IMR-90 (cell line): ENCODE measurements at regions not wholly inside any gene's neighbourhood (a gene's known extent, or its start where the extent isn't known, plus 50 kb on each side); places are given as distances from the start of the nearest gene placed in this dataset.

ENCODE experiments used
- ATAC-seq: fragments of 200-7000 bp; cut with Tn5 transposase; 2 replicates; pipeline ENCODE4 v1.9.1; 2020; ENCODE audit warnings: low read depth, mild to moderate bottlenecking, moderate library complexity
- BruUV-seq: library from RNA; stranded (reverse); fragments of 400-500 nt; replicated peaks from 2 replicates; lab custom pipeline; 2021; lab: Mats Ljungman, UMichigan
- CTCF ChIA-PET: fragments of 300-600 bp; formaldehyde crosslinking; extraction: SDS; loops from one replicate; lab custom pipeline; 2021; ENCODE audit warnings: antibody characterized with exemption; lab: Yijun Ruan, JAX
- POLR2A ChIA-PET: fragments of 300-600 bp; sonication (Branson Sonifier 250); formaldehyde crosslinking; loops from one replicate; lab custom pipeline; 2022; ENCODE audit warnings: antibody characterized with exemption; ENCODE audit not compliant: unreplicated experiment; lab: Charles Lee
- DNase-seq: peaks from one replicate; pipeline ENCODE4 v3.0.0; 2013
- H2AFZ ChIP-seq: replicated peaks from 2 replicates; pipeline ENCODE3; 2013; ENCODE audit warnings: low read length, mild to moderate bottlenecking; ENCODE audit not compliant: poor library complexity
- H2AK5ac ChIP-seq: 2 replicates; pipeline ENCODE4 v1.6.1; 2013; ENCODE audit warnings: low read depth, low read length, inconsistent platforms
- H2AK9ac ChIP-seq: replicated peaks from 2 replicates; pipeline ENCODE3; 2013; ENCODE audit warnings: mild to moderate bottlenecking, low read depth, low read length, moderate library complexity; ENCODE audit not compliant: poor library complexity
- H2BK120ac ChIP-seq: 2 replicates; pipeline ENCODE4 v1.6.1; 2013; ENCODE audit warnings: low read depth, low read length, inconsistent platforms
- H2BK15ac ChIP-seq: 3 replicates; pipeline ENCODE4 v1.6.1; 2013; ENCODE audit warnings: low read depth, low read length, inconsistent platforms
- H2BK20ac ChIP-seq: 2 replicates; pipeline ENCODE4 v1.6.1; 2013; ENCODE audit warnings: low read depth, mild to moderate bottlenecking, inconsistent platforms, low read length, moderate library complexity
- H2BK5ac ChIP-seq: 2 replicates; pipeline ENCODE4 v1.6.1; 2013; ENCODE audit warnings: mild to moderate bottlenecking, low read depth, low read length, inconsistent platforms; ENCODE audit not compliant: poor library complexity, severe bottlenecking
- H3K14ac ChIP-seq: replicated peaks from 2 replicates; pipeline ENCODE4 v1.6.1; 2013; ENCODE audit warnings: low read depth, low read length, inconsistent platforms
- H3K18ac ChIP-seq: 2 replicates; pipeline ENCODE4 v1.6.1; 2013; ENCODE audit warnings: low read depth, low read length, control low read depth
- H3K23ac ChIP-seq: 2 replicates; pipeline ENCODE4 v1.6.1; 2013; ENCODE audit warnings: low read depth, low read length, inconsistent platforms
- H3K27ac ChIP-seq: 2 replicates; pipeline ENCODE4 v1.5.1; 2013; ENCODE audit warnings: mild to moderate bottlenecking, control low read depth, low read length; ENCODE audit not compliant: insufficient read depth
- H3K27me3 ChIP-seq: 2 replicates; pipeline ENCODE4 v1.6.1; 2013; ENCODE audit warnings: low read length; ENCODE audit not compliant: control insufficient read depth, insufficient read depth
- H3K36me3 ChIP-seq: 2 replicates; pipeline ENCODE4 v1.6.1; 2013; ENCODE audit warnings: low read length, mixed read lengths; ENCODE audit not compliant: control insufficient read depth, insufficient read depth
- H3K4ac ChIP-seq: 2 replicates; pipeline ENCODE4 v1.6.1; 2013; ENCODE audit warnings: low read depth, low read length, inconsistent platforms
- H3K4me1 ChIP-seq: 2 replicates; pipeline ENCODE4 v1.6.1; 2013; ENCODE audit warnings: low read length, mixed read lengths; ENCODE audit not compliant: control insufficient read depth, insufficient read depth
- H3K4me2 ChIP-seq: 2 replicates; pipeline ENCODE4 v1.6.1; 2013; ENCODE audit warnings: low read depth, mild to moderate bottlenecking, control low read depth, low read length, moderate library complexity
- H3K4me3 ChIP-seq: 2 replicates; pipeline ENCODE4 v1.5.1; 2013; ENCODE audit warnings: low read depth, mild to moderate bottlenecking, control low read depth, low read length, moderate library complexity; ENCODE audit not compliant: insufficient read depth
- H3K56ac ChIP-seq: 2 replicates; pipeline ENCODE4 v1.6.1; 2013; ENCODE audit warnings: low read length, inconsistent platforms; ENCODE audit not compliant: insufficient read depth; ENCODE audit errors: extremely low read depth
- H3K79me1 ChIP-seq, 2 experiments: 2 replicates each; pipeline ENCODE4 v1.6.1; 2013; ENCODE audit warnings: low read length in 2 of 2, inconsistent platforms in 1 of 2, low read depth in 1 of 2
- H3K9ac ChIP-seq: 2 replicates; pipeline ENCODE4 v1.6.1; 2013; ENCODE audit warnings: low read depth, low read length, control low read depth
- H3K9me1 ChIP-seq: 2 replicates; pipeline ENCODE4 v1.6.1; 2013; ENCODE audit warnings: low read length, inconsistent platforms; ENCODE audit not compliant: insufficient read depth
- H3K9me3 ChIP-seq: 2 replicates; pipeline ENCODE4 v1.6.1; 2013; ENCODE audit warnings: low read length; ENCODE audit not compliant: control insufficient read depth, insufficient read depth
- H4K20me1 ChIP-seq: 2 replicates; pipeline ENCODE4 v1.6.1; 2013; ENCODE audit warnings: low read length, inconsistent platforms; ENCODE audit not compliant: insufficient read depth
- H4K5ac ChIP-seq: 2 replicates; pipeline ENCODE4 v1.6.1; 2013; ENCODE audit warnings: mild to moderate bottlenecking, low read depth, low read length, control low read depth
- H4K8ac ChIP-seq, 2 experiments: 2 replicates each; pipeline ENCODE4 v1.6.1; 2013; ENCODE audit warnings: low read depth in 2 of 2, low read length in 2 of 2, control low read depth in 1 of 2, inconsistent platforms in 1 of 2
- H4K91ac ChIP-seq: 2 replicates; pipeline ENCODE4 v1.6.1; 2013; ENCODE audit warnings: low read depth, low read length, inconsistent platforms; ENCODE audit not compliant: insufficient read depth
- BHLHE40 ChIP-seq: fragments of 150-350 bp; IDR thresholded peaks from 2 replicates; pipeline ENCODE4 v1.6.1; 2016; ENCODE audit warnings: mild to moderate bottlenecking, low read depth, low read length
- CEBPB ChIP-seq: IDR thresholded peaks from 2 replicates; pipeline ENCODE4 v1.6.1; 2012; ENCODE audit warnings: low read depth, low read length, improper control_type of control experiment
- CHD1 ChIP-seq: IDR thresholded peaks from 2 replicates; pipeline ENCODE4 v1.6.1; 2012; ENCODE audit warnings: low read depth, low read length, improper control_type of control experiment
- FOS ChIP-seq: fragments of 150-350 bp; IDR thresholded peaks from 2 replicates; pipeline ENCODE4 v1.6.1; 2016; ENCODE audit warnings: low read depth, low read length
- MAFK ChIP-seq: IDR thresholded peaks from 2 replicates; pipeline ENCODE4 v1.6.1; 2012; ENCODE audit warnings: low read depth, low read length, improper control_type of control experiment
- MAZ ChIP-seq: IDR thresholded peaks from 2 replicates; pipeline ENCODE4 v1.6.1; 2012; ENCODE audit warnings: low read depth, mild to moderate bottlenecking, low read length, improper control_type of control experiment, moderate library complexity, borderline replicate concordance
- MXI1 ChIP-seq: IDR thresholded peaks from 2 replicates; pipeline ENCODE4 v1.6.1; 2012; ENCODE audit warnings: low read depth, mild to moderate bottlenecking, low read length, moderate library complexity, borderline replicate concordance
- NFE2L2 ChIP-seq: fragments of 150-350 bp; IDR thresholded peaks from 2 replicates; pipeline ENCODE4 v1.6.1; 2016; ENCODE audit warnings: low read depth, mild to moderate bottlenecking, low read length
- POLR2A ChIP-seq: IDR thresholded peaks from 2 replicates; pipeline ENCODE4 v1.6.1; 2012; ENCODE audit warnings: mild to moderate bottlenecking, low read depth, low read length
- RAD21 ChIP-seq: IDR thresholded peaks from 2 replicates; pipeline ENCODE4 v1.6.1; 2012; ENCODE audit warnings: low read length, improper control_type of control experiment
- RCOR1 ChIP-seq: IDR thresholded peaks from 2 replicates; pipeline ENCODE4 v1.6.1; 2012; ENCODE audit warnings: mild to moderate bottlenecking, low read length, improper control_type of control experiment; ENCODE audit not compliant: insufficient replicate concordance
- RFX5 ChIP-seq: IDR thresholded peaks from 2 replicates; pipeline ENCODE4 v1.8.0; 2012; ENCODE audit warnings: low read depth, mild to moderate bottlenecking, low read length, moderate library complexity
- SMC3 ChIP-seq: fragments of 150-350 bp; IDR thresholded peaks from 2 replicates; pipeline ENCODE4 v1.6.1; 2016; ENCODE audit warnings: low read depth, mild to moderate bottlenecking, antibody characterized with exemption, low read length, moderate library complexity
- dilution Hi-C: fragments of 300-500 bp; cut with HindIII; formaldehyde crosslinking; loops from one replicate; pipeline ENCODE4 v1.14.3; 2018; ENCODE audit warnings: low sequenced_read_pairs; ENCODE audit not compliant: unreplicated experiment
- in situ Hi-C: fragments of 300-500 bp; cut with MboI; formaldehyde crosslinking; loops from 3 replicates; pipeline ENCODE4 v1.14.3; 2019; ENCODE audit warnings: low sequenced_read_pairs, inconsistent platforms, mixed read lengths
- intact Hi-C: fragments of 100-400 bp; cut with micrococcal nuclease; formaldehyde crosslinking; loops from 2 replicates; pipeline ENCODE4 v1.10.0; 2022
- TF ChIP-seq, protein P1 (sequence below): fragments of 150-350 bp; IDR thresholded peaks from 2 replicates; pipeline ENCODE4 v1.6.1; 2016; ENCODE audit warnings: low read depth, mild to moderate bottlenecking, low read length, moderate library complexity, borderline replicate concordance
- TF ChIP-seq, protein P2 (sequence below): conservative IDR thresholded peaks from 2 replicates; pipeline ENCODE4 v1.5.1; 2012; ENCODE audit warnings: mild to moderate bottlenecking, low read depth, low read length, improper control_type of control experiment
- TF ChIP-seq, protein P3 (sequence below): fragments of 150-350 bp; IDR thresholded peaks from 2 replicates; pipeline ENCODE4 v1.6.1; 2017; ENCODE audit warnings: mild to moderate bottlenecking, antibody characterized with exemption, low read length, low read depth

GRCh38 chr18:42517896-42518295 is 562.9 kb downstream of the PIK3C3 start:
- H3K9me3 ChIP-seq: peaks cover 4% of the 10 kb centered on the region; the same call in 1 of the 2 replicates
- H3K18ac ChIP-seq: no peak overlapping the region
- H3K27me3 ChIP-seq: no peaks in the 10 kb centered on the region
- no peak overlapping the region for H3K23ac ChIP-seq
- no peaks in the 10 kb centered on the region for H3K4me1 ChIP-seq
- no peaks in the 10 kb centered on the region for H3K36me3 ChIP-seq
- no peak overlapping the region for H3K27ac ChIP-seq
- H2AFZ ChIP-seq: no peak overlapping the region
- H4K5ac ChIP-seq: no peak overlapping the region
- no peak for TF ChIP-seq MAZ
- TF ChIP-seq CHD1: no peak
- no peak for TF ChIP-seq NFE2L2
- TF ChIP-seq, protein P1, sequence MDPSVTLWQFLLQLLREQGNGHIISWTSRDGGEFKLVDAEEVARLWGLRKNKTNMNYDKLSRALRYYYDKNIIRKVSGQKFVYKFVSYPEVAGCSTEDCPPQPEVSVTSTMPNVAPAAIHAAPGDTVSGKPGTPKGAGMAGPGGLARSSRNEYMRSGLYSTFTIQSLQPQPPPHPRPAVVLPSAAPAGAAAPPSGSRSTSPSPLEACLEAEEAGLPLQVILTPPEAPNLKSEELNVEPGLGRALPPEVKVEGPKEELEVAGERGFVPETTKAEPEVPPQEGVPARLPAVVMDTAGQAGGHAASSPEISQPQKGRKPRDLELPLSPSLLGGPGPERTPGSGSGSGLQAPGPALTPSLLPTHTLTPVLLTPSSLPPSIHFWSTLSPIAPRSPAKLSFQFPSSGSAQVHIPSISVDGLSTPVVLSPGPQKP: no peak
- TF ChIP-seq CEBPB: no peak
- no peak for TF ChIP-seq RAD21
- no peak for TF ChIP-seq RCOR1
- TF ChIP-seq, protein P2, sequence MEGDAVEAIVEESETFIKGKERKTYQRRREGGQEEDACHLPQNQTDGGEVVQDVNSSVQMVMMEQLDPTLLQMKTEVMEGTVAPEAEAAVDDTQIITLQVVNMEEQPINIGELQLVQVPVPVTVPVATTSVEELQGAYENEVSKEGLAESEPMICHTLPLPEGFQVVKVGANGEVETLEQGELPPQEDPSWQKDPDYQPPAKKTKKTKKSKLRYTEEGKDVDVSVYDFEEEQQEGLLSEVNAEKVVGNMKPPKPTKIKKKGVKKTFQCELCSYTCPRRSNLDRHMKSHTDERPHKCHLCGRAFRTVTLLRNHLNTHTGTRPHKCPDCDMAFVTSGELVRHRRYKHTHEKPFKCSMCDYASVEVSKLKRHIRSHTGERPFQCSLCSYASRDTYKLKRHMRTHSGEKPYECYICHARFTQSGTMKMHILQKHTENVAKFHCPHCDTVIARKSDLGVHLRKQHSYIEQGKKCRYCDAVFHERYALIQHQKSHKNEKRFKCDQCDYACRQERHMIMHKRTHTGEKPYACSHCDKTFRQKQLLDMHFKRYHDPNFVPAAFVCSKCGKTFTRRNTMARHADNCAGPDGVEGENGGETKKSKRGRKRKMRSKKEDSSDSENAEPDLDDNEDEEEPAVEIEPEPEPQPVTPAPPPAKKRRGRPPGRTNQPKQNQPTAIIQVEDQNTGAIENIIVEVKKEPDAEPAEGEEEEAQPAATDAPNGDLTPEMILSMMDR: no peak
- no peak for TF ChIP-seq MXI1
- TF ChIP-seq POLR2A: no peak
- TF ChIP-seq MAFK: no peak
- TF ChIP-seq, protein P3, sequence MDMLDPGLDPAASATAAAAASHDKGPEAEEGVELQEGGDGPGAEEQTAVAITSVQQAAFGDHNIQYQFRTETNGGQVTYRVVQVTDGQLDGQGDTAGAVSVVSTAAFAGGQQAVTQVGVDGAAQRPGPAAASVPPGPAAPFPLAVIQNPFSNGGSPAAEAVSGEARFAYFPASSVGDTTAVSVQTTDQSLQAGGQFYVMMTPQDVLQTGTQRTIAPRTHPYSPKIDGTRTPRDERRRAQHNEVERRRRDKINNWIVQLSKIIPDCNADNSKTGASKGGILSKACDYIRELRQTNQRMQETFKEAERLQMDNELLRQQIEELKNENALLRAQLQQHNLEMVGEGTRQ: no peak
- TF ChIP-seq SMC3: no peak
- TF ChIP-seq FOS: no peak
- TF ChIP-seq RFX5: no peak
- TF ChIP-seq BHLHE40: no peak
- H2BK15ac ChIP-seq: no peak overlapping the region
- no peak overlapping the region for H3K14ac ChIP-seq
- no peak for DNase-seq
- no peak overlapping the region for H2AK5ac ChIP-seq
- no peak overlapping the region for H3K9ac ChIP-seq
- H2BK5ac ChIP-seq: no peak overlapping the region
- intact Hi-C loops (no loop called here), dilution Hi-C loops (no loop called here), in situ Hi-C loops (no loop called here)
- no peak overlapping the region for H2AK9ac ChIP-seq
- H3K9me1 ChIP-seq: no peaks in the 10 kb centered on the region
- no peak overlapping the region for H4K8ac ChIP-seq
- H3K4me3 ChIP-seq: no peak overlapping the region
- no peak overlapping the region for H2BK120ac ChIP-seq
- ChIA-PET POLR2A (no interaction called here), CTCF (interaction anchor here (0.6 to 1.3 kb wide), 3 partner anchors 18 to 1865 kb away, joined by 3 to 4 read pairs (median 4); no protein-coding TSS in a partner anchor)
- BruUV-seq: no TSS peak
- H3K4me2 ChIP-seq: no peak overlapping the region
- H4K20me1 ChIP-seq: no peaks in the 10 kb centered on the region
- H2BK20ac ChIP-seq: no peak overlapping the region
- no peak for ATAC-seq
- no peak overlapping the region for H3K56ac ChIP-seq
- H3K79me1 ChIP-seq: no peaks in the 10 kb centered on the region
- H3K4ac ChIP-seq: no peak overlapping the region
- H4K91ac ChIP-seq: no peak overlapping the region
